GM23338 (cell line): ENCODE measurements at regions not wholly inside any gene's neighbourhood (a gene's known extent, or its start where the extent isn't known, plus 50 kb on each side); places are given as distances from the start of the nearest gene placed in this dataset.

Source experiments
- CREB1 ChIP-seq: fragments of 250-450 bp; sonication (Bioruptor Pico); IDR thresholded peaks from 2 replicates; pipeline ENCODE4 v1.5.0; 2020; ENCODE audit warnings: low read depth, mild to moderate bottlenecking, moderate library complexity
- CTCF ChIP-seq, 2 experiments: fragments of 200-600 bp in 1 of 2; sonication (generic) in 1 of 2; conservative IDR thresholded peaks; 2 replicates each; pipeline versions ENCODE4 v1.5.1 to v1.6.1; 2016 to 2017; ENCODE audit warnings: antibody characterized with exemption in 2 of 2, low read depth in 2 of 2, mild to moderate bottlenecking in 2 of 2, moderate library complexity in 1 of 2
- ETS1 ChIP-seq: IDR thresholded peaks from 2 replicates; pipeline ENCODE4 v1.6.1; 2016; ENCODE audit warnings: antibody characterized with exemption
- EZH2 ChIP-seq: fragments of 200-600 bp; sonication (generic); IDR thresholded peaks from one replicate; pipeline ENCODE4 v1.8.0; 2017; ENCODE audit warnings: antibody characterized with exemption, mild to moderate bottlenecking, low read depth; ENCODE audit not compliant: unreplicated experiment
- EZH2phosphoT487 ChIP-seq: fragments of 200-600 bp; sonication (generic); IDR thresholded peaks from one replicate; pipeline ENCODE4 v1.8.1; 2018; ENCODE audit warnings: antibody characterized with exemption; ENCODE audit not compliant: unreplicated experiment
- JUNB ChIP-seq: IDR thresholded peaks from one replicate; pipeline ENCODE4 v1.6.1; 2016; ENCODE audit warnings: antibody characterized with exemption; ENCODE audit not compliant: unreplicated experiment
- NANOG ChIP-seq: IDR thresholded peaks from 2 replicates; pipeline ENCODE4 v1.6.1; 2016; ENCODE audit warnings: antibody characterized with exemption, borderline replicate concordance
- POLR2AphosphoS5 ChIP-seq: IDR thresholded peaks from 2 replicates; pipeline ENCODE4 v1.6.1; 2016; ENCODE audit warnings: antibody characterized with exemption, low read depth
- REST ChIP-seq: IDR thresholded peaks from one replicate; pipeline ENCODE4 v1.6.1; 2018; ENCODE audit warnings: antibody characterized with exemption; ENCODE audit not compliant: unreplicated experiment
- STAT1 ChIP-seq: IDR thresholded peaks from one replicate; pipeline ENCODE4 v1.6.1; 2016; ENCODE audit warnings: antibody characterized with exemption; ENCODE audit not compliant: unreplicated experiment
- ZNF114 ChIP-seq: fragments of 250-450 bp; sonication (Bioruptor Pico); IDR thresholded peaks from 2 replicates; pipeline ENCODE4 v1.5.0; 2020; ENCODE audit warnings: mild to moderate bottlenecking, moderate library complexity
- ZNF331 ChIP-seq: fragments of 250-450 bp; sonication (Bioruptor Pico); IDR thresholded peaks from 2 replicates; pipeline ENCODE4 v1.5.0; 2020; ENCODE audit warnings: low read depth, mild to moderate bottlenecking, moderate library complexity

GRCh38 chr2:234805836-234806235, 146.0 kb upstream of the SH3BP4 start:
- TF ChIP-seq EZH2 (no peak), CTCF (conservative IDR thresholded peaks at IDR 0.05; ENCODE audit: low read depth in 2 of 2) (no peak), EZH2phosphoT487 (no peak), POLR2AphosphoS5 (no peak), REST (no peak), CREB1 (CRISPR knock-in tag) (no peak), ZNF114 (CRISPR knock-in tag) (no peak), STAT1 (no peak), JUNB (no peak), ZNF331 (CRISPR knock-in tag) (no peak), NANOG (no peak), ETS1 (no peak)
